HG03064 (cell line): ENCODE measurements at regions not wholly inside any gene's neighbourhood (a gene's known extent, or its start where the extent isn't known, plus 50 kb on each side); places are given as distances from the start of the nearest gene placed in this dataset.
"Not testable (repeated sequence)": the region's sequence is repeated elsewhere in the genome, so short reads cannot be mapped to it uniquely, and the experiment has no call there.

ENCODE experiments used
- ATAC-seq: cut with Tn5 transposase; IDR thresholded peaks from one replicate; pipeline ENCODE4 v1.9.1; 2021; ENCODE audit warnings: low read depth; ENCODE audit not compliant: unreplicated experiment

DNA sequence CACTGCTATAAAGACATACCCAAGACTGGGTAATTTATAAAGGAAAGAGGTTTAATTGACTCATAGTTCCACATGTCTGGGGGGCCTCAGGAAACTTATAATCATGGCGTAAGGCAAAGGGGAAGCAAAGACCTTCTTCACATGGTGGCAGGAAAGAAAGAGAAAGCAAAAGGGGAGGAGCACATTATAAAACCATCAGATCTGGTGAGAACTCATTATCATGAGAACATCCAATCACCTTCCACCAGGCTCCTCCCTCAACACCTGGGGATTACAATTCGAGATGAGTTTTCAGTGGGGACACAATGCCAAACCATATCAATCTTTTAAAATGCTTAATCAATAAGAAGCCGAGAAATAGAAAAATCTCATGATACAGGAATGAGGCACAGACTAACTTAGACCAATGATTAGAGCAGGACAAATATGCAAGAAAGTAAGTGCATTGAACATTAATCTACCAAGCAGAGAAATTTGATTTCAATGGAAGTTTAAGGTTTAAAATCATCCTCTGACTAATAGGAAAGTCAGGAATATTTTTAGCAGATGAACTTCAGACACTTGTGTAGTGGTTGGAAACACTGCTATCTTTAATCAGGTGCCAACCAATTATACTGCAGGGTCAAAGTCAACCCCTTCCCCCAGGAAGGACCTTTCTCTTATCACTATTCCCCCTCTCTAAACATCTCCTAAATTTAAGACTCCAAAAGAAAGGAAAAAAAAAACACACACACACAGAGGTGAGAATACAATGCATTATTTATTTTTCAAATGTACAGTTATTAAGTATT, 259.2 kb downstream of the IRS1 start:
- no peak for ATAC-seq

DNA sequence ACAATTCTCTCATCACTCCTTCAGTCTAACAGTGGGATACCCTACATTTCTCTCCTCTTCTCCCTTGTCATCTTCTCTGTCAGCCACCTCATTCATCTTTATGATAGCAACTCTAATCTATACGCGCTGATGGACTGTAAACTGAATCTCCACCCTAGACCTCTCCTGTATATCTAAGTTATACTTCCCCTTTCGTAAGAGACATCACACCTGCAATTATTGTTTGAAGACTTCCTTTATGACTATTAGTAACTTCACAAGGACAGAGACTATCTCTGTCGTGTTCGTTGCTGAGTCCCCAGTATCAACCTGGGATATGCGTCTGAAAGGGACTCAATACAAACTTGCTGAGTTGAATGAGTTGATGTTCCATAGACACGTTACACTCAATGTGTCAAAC, 263.2 kb downstream of the IRS1 start:
- ATAC-seq, result no peak

DNA sequence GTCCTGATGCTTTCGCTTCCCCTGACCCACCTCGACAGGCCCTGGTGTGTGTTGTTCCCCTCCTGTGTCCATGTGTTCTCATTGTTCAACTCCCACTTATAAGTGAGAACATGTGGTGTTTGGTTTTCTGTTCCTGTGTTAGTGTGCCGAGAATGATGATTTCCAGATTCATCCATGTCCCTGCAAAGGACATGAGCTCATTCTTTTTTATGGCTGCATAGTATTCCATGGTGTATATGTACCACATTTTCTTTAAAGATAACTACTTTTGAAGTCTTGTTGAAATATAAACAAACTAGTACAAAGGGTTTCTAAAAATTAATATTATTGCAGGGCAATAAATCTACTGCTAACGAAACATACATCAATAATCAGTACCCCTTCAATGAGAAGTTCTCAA, 266.6 kb downstream of the IRS1 start:
- ATAC-seq, result not testable (repeated sequence)

DNA sequence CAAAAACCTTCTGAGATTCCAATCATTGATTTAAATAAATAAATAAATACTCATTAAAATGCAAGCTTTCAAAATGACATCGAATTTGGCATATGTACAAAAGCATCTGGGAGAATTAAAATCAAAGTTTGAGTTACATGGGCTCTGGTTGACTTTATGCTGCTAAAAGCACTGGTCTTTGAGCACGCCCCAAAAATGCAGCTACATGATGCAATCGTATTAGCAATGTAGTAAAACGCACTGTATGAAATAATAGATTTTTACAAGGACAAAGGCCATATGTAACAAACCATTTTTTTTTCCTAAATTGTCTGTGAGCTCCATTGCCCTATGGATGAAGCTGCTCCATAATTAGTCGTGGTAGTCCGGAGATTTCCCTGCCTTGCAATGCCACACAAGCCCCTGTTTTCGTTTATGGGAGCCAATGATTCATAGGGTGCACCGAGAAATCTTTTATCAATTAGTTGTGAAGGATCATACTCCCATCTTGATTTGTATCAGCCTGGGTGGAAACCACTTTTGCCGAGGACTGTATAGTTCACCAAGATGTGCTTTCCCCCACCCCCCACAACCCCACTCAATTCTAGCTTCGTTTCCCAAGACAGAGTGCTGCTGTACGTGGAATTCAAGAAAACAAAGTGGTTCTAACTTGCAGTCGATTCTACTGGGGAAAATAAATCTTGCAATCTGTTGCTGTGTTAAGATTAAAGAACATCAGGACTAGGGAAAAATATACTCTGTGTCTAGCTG, 268.4 kb downstream of the IRS1 start:
- no peak for ATAC-seq

DNA sequence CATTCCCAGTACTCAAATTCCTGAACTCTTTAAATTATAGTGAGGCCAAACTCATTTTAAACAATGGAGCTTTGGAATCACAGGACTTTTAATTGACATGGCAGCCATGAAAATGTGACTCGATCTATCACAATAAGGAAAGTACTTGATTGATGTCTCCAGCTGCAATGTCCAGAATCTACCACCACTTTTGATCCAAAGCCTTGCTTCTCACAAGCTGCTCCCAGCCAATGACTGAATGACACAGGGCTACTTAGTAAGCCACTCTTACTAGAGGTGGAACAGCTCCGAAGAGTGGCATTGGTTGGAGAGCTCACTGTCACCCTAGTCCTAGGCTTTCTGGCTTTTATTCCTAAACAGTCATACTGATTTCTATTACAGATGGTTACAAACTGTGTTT, 270.1 kb downstream of the IRS1 start:
- ATAC-seq, result no peak

DNA sequence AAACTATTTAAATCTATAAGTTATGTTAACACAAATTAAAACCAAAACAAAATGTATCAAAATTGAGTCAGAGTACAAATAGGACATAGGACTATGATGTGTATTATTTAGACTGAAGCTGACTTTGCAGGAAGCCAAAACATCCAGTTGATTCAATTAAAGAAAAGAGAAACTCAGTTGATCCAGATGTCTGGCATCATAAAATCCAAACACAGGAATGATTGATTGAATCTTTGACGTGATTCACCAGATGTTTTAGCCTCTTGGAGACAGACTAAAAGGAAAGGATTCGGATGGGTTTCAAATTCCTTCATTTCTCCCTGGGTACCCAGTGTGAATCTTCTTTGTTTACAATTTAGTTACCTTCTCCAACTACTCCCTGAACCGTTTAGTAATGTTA, 272.9 kb downstream of the IRS1 start:
- no peak for ATAC-seq

DNA sequence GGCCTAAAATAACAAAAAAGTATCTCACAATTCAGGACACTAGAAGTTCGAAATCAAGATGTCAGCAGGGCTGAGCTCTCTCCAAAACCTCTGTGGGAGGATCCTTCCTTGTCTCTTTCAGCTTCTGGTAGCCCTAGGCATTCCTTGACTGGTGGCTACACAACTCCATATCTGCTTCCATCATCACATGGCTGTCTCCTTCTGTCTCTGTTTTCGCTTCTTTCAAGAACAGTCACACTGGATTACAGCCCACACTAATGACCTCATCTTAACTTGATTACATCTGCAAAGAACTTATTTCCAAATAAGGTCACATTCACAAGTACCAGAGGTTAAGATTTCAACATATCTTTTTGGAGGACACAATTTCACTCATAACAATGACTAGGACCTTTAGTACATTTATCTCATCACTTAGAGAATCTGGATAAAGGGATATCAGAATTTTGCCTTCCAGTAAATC, 275.2 kb downstream of the IRS1 start:
- no peak for ATAC-seq

DNA sequence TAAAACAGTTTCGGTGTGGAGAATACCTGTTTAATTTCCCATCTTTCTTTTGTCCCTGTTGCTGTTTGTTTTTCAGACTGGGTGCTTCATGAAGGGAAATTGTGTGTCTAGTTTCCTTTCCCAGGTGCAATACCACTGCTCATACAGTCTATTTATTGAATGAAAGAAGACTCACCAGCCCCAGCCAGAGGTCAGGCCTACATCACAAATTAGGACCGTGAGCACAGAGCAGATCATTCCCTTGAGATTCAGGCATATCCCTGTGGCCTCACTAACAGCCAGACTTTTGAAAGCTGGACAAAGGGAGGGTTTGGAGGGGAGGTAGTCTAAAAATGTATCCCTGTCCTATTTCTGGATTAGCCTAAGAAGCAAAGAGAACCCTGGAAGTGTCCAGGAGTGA, 278.9 kb downstream of the IRS1 start:
- ATAC-seq, result no peak

DNA sequence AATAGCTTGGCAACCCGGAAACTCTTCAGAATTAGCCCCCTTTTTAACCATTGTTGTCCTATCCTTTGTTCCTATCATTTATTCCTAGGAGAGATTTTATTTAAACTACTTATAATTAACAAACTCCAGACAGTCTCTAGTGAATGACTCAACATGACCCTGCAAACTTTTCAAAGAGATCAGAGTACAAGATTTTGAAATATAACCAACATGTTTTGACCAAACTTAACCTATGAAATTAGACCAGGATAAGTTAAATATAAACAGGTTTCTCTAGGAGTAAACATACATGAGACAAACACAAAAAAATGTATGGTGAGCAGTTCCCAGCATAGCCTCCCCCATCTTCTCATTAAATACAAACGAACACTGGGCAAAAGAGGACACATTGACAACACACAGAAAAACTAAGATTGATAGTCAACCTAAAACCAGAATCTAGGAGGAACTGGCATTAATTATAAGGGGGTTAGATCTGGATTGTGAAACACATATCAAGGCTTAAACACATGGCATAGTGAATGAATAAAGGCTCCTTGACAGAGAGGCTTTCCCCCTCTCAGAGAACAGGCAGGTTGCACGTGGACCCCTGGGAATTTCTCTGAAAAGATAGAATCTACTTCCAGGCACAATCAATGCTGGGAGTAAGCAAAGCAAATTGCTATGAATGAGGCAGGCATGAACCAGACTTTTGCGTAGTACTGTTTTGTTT, 284.1 kb downstream of the IRS1 start:
- no peak for ATAC-seq

DNA sequence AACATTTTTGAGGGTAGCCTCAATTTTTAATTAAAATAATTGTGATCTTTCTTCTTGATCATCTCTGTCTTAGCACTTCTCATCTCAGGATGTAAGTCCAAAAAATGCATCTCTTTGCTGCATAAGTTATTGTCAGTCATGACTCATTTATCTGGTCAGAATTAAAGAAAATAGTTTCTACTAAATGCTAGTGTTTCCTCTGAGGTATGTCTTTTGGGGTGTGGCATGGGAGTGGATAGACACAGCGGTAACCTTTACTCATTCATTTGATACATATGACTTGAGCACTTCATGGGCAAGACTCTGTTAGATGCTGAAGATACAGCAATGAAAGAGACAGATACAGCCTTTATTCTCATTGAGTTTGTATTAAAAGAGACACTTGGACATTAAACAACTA, 284.7 kb downstream of the IRS1 start:
- ATAC-seq, result no peak

DNA sequence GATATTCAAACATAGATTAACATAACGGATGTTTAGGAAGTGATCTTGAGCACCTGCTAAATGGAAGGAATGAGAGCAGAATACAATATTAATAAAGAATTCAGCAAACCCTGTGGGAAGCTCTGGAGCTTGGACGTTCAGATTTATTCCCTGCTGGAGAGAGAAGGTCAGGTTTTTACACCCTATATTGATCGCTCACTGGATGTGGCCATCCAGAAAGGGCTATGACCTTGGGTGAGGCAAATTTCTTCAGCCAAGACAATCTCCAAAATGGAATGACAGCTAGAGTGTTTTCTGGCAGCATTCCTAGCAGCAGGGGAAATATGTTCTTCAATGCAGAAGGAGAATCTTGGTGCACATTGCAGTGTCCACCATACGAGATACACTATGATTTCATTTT, 288.3 kb downstream of the IRS1 start:
- no peak for ATAC-seq

DNA sequence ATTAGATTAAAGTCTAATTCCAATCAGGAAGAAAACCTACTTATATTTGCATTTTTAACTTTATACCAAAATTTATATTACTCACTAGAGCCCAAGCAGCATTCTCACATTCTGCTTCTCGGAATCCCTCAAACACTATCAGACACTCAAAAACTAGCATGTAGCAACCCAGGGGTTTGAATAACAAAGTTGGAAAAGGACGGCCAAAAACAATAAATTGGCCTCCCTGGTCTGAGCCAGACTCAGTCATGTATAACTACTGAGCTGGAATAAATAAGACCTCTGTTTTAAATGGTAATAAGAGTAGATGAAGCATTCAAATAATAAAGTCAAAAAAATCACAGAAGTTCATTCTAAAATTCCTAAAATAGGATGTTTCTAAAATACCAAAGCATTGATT, 290.9 kb downstream of the IRS1 start:
- ATAC-seq, result no peak

DNA sequence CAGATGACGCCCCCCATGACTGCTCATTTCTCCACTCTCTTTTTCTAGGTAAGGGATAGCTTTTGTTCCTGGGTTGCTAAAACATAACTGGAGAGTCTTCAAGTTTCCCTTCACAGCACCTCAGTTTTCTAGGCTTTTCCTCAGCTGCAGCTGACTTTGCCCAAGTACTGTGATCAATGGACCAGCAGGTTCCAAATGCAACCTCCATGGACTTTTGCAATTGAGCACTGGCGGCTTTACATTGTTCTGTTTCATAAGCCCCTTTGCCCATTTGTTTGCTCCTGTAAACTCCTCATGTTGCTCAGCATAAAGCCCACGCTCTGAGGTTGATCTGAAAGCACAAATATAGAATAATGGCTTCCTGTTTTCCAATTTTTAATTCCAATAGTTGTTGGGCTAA, 291.6 kb downstream of the IRS1 start:
- ATAC-seq, result no peak

DNA sequence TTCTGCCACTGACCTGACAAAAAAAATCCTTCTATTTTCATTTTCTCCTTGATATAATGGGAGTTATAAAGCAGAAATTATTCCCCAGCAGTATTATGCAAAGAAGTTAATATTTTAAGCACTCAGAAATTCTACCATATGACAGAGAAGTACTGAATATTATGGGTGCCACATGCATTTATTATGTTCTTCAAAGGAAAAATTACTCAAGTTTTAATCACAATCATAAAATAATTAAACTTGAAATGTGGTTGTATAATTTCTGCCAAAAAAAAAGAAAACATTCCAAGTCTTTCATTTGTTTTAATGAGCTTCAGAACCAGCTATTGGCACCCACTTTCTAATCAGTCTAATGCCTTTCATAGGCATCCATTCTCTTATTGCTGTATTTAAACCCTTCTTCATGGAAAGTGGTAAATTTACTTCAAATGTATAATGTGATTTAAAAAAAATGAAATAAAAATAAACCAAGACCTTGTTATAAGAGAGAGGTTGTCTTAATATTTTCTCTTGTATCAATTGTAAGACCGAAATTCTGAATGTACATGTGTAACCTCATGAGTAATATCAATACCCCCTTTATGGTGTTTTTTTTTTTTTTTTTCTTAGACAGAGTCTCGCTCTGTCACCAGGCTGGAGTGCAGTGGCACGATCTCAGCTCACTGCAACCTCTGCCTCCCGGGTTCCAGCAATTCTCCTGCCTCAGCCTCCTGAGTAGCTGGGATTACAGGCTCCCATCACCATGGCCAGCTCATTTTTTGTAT, 302.3 kb downstream of the IRS1 start:
- no peak for ATAC-seq

DNA sequence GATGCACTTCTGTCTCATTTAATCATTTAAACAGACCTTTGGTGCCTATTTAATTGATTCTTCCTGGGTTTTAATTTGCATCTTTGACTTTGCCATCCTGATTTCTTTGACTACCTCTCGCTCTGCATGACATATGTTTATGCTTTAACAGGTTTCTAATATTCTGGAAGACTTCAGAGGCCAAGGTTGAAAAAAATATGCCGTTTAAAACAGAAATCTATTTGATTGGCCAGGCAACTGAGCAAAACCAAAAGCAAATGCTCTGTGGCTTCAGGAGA, 303.4 kb downstream of the IRS1 start:
- no peak for ATAC-seq

DNA sequence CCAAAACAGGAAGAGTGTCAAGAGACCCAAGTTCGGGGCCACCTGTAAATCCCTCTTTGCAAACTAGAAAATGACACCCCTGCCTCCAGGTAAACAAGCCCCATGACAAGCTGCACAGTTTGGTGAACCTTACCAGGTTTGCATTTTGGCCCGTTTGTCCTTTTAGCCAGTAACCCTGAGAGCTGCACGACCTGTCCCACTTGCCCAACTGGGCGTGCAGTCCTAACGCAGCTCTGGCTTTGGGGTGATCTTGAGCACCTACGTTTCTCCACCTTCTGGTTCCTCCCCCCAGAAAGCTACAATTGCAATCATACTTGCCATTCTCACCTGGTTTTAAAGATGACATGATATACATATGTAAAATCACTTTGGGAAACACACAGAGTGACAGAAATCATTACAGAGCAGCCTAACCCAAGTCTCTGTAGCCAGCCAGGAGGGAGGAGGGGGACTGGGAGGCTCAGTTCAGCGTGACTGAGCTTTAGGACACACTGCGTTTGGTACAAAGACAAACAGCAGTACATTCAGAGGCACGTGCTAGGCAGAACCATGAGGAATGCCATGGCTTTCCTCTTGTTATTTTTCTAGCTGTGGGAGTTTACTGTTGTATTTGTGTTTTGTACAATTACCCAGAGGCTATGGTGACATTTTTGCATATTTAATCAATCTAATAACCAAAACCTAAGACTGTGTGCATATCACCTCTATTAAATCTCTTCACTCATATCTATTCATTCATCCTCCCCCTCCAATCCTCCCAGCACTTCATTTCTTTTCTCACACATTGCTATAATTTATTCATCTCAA, 304.0 kb downstream of the IRS1 start:
- ATAC-seq, result no peak

DNA sequence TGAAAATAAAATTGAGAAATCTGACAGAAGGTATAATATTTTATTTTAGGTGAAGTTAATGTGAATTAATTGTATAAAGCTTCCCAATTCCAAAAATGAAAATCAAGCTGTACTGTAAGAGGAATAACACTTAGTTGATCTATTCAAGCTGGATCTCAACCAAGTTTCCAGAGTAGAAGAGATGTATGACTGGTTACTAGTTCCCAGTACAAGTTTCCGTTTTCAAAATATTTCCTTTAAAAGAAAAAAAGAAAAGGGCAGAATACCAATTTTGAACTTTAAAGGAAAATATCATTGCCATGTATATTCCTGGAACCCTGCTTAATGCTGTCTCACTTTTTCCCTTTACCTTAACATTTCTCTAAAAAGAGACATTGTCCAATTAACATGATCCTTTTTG, 308.5 kb downstream of the IRS1 start:
- ATAC-seq, result no peak

DNA sequence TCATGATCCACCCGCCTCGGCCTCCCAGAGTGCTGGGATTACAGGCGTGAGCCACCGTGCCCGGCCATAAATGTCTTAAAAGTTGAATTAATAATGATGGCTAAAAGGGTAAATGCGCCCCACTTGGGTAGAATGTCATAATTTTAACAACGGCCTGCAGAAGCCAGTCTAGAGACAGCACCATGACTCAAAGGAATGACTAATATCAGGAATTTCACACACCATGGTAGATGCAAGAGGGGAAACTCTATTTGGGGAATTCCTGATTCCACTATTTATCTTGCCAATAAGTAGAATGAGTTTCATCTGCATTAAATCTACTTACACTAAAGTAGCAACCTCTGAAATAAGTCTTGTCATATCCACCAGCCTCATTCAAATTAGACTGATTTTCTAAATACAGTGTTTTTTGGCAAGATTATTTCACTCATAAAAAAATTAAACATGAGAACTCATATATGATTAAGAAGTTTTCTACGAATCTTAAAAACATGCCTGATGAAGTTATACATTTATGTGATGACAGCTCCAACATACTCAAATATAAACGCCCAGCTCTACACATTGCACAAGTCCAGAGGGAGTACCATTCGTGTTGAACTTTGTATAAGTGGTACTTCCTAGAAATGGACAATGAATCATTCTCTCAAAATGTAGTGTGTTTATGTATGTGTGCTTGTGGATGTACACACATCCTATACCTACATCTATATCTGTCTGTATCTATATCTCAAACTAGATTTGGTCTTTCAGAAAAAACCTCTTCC, 309.7 kb downstream of the IRS1 start:
- ATAC-seq, result no peak

DNA sequence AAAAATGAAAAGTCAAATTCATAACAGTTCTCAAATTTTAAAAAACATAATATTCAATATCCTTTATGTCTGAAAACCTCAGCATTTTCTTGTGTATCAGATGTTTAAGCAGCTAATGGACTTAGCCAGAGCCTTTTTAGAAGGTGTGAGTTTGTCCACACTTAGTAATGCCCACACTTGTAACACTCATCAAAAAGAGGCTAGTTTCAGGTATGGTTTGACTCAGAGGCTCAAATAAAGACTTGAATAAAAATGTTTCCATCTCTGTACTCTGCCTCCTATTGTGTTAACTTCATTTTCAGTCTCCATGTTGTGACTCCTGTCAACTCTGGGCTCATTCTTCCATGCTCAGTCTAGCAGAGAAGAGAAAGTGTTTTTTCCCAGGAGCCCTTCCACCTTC, 311.6 kb downstream of the IRS1 start:
- ATAC-seq, result no peak
